ENCODE measurements at regions not wholly inside any gene's neighbourhood (a gene's known extent, or its start where the extent isn't known, plus 50 kb on each side); places are given as distances from the start of the nearest gene placed in this dataset.

DNA sequence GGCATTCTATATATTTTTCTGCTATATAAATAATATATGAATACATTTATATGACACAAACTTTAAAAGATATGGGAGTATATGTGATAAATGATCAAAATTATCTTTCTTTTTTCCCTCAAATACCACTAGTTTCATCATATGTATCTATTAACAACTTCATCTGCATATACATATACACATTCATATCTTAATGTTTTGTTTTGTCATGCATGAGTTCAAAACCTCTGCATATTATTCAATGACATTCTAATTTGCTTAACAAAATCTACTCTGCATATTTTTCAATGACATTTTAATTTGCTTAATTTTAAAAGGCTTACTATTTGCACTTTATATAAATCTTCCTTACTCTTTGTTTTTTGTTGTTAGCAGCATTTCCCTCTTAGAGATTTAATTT lies 276.2 kb downstream of the PIK3C3 start:
- Histone ChIP-seq H3K9me3 (peaks cover 2% of the 10 kb centered on the region), H3K4me1 (ENCODE audit: control insufficient read depth in 1 of 2, extremely low read depth in 1 of 2, insufficient read depth in 2 of 2, low read length in 2 of 2) (no peaks in the 10 kb centered on the region), H3K27ac (ENCODE audit: low read length) (no peak overlapping the region), H3K4me3 (ENCODE audit: control insufficient read depth in 1 of 2, extremely low read depth in 1 of 2, low read length in 1 of 2) (no peak overlapping the region), H3K27me3 (replicated peaks in 1 of 2; ENCODE audit: control insufficient read depth in 2 of 2, extremely low read depth in 1 of 2, insufficient read depth in 2 of 2, low read length in 1 of 2) (no peaks in the 10 kb centered on the region), H3K36me3 (ENCODE audit: control insufficient read depth in 2 of 2, extremely low read depth in 1 of 2, insufficient read depth in 1 of 2, low read length in 1 of 2) (no peaks in the 10 kb centered on the region)
- Mint-ChIP-seq H3K9me3 (peaks cover 0 to 3% (median 0%) of the 10 kb centered on the region in 3 donors), H3K4me1 (no peaks in the 10 kb centered on the region), H3K27me3 (no peaks in the 10 kb centered on the region), H3K4me3 (no peak overlapping the region), H3K27ac (no peak overlapping the region), H3K36me3 (peaks cover 3% of the 10 kb centered on the region)
- ATAC-seq (replicated peaks in 1 of 4) (no peak), DNase-seq (no peak)
- ChIA-PET CTCF (no interaction called here), POLR2A (no interaction called here)

DNA sequence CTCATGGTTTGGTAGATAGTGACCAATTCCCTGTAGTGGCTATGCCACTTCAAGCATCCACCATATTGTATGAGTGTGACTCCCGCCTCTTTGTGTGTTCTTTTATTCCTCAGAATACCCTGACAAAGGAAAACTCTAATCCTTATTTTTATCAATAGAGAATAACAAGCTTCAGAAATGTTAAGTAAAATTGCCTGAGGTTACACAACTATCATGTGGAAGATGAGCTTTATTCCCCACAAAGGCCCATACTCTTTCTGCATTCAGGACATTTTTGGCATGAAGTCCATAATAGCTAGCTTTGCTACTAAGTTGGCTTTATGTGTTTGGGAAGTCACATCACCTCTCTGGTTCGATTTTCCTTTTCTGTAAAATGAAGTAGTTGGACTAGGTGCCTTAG lies 276.8 kb downstream of the PIK3C3 start:
- POLR2A ChIA-PET, result no interaction called here
- Histone ChIP-seq H3K4me1 (ENCODE audit: control insufficient read depth in 1 of 2, extremely low read depth in 1 of 2, insufficient read depth in 2 of 2, low read length in 2 of 2) (no peaks in the 10 kb centered on the region), H3K36me3 (ENCODE audit: control insufficient read depth in 2 of 2, extremely low read depth in 1 of 2, insufficient read depth in 1 of 2, low read length in 1 of 2) (no peaks in the 10 kb centered on the region), H3K27ac (ENCODE audit: low read length) (no peak overlapping the region), H3K27me3 (replicated peaks in 1 of 2; ENCODE audit: control insufficient read depth in 2 of 2, extremely low read depth in 1 of 2, insufficient read depth in 2 of 2, low read length in 1 of 2) (no peaks in the 10 kb centered on the region), H3K9me3 (peaks cover 2% of the 10 kb centered on the region), H3K4me3 (ENCODE audit: control insufficient read depth in 1 of 2, extremely low read depth in 1 of 2, low read length in 1 of 2) (no peak overlapping the region)
- CTCF ChIA-PET, result no interaction called here
- Mint-ChIP-seq H3K4me1 (no peaks in the 10 kb centered on the region), H3K27ac (no peak overlapping the region), H3K36me3 (no peaks in the 10 kb centered on the region), H3K9me3 (peaks cover 0 to 3% (median 0%) of the 10 kb centered on the region in 3 donors), H3K4me3 (no peak overlapping the region), H3K27me3 (no peaks in the 10 kb centered on the region)
- 20% methylated on average over 1 of the region's 2 CpGs for WGBS (ENCODE audit: insufficient coverage)
- ATAC-seq (replicated peaks in 1 of 4), result no peak
- no peak for DNase-seq

DNA sequence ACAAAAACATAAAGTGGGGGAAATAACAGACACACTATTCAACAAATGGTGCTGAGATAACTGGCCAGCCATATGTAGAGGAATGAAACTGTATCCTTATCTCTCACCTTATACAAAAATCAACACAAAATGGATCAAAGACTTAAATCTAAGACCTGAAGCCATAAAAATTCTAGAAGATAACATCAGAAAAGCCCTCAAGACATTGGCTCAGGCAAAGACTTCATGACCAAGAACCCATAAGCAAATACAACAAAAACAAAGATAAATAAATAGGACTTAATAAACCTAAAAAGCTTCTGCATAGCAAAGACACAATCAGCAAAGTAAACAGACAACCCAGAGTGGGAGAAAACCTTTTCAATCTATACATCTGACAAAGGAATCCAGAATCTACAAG lies 278.9 kb downstream of the PIK3C3 start:
- Mint-ChIP-seq H3K9me3 (peaks cover 3 to 11% (median 4%) of the 10 kb centered on the region in 3 donors), H3K4me3 (no peak overlapping the region), H3K4me1 (no peaks in the 10 kb centered on the region), H3K27ac (no peak overlapping the region), H3K27me3 (no peaks in the 10 kb centered on the region), H3K36me3 (no peaks in the 10 kb centered on the region)
- H3K4me3 ChIP-seq (ENCODE audit: control insufficient read depth in 1 of 2, extremely low read depth in 1 of 2, low read length in 1 of 2), result no peak overlapping the region
- no peaks in the 10 kb centered on the region for H3K36me3 ChIP-seq (ENCODE audit: control insufficient read depth in 2 of 2, extremely low read depth in 1 of 2, insufficient read depth in 1 of 2, low read length in 1 of 2)
- peaks cover 2% of the 10 kb centered on the region for H3K9me3 ChIP-seq
- H3K27me3 ChIP-seq (replicated peaks in 1 of 2; ENCODE audit: control insufficient read depth in 2 of 2, extremely low read depth in 1 of 2, insufficient read depth in 2 of 2, low read length in 1 of 2), result no peaks in the 10 kb centered on the region
- POLR2A ChIA-PET, result no interaction called here
- H3K4me1 ChIP-seq (ENCODE audit: control insufficient read depth in 1 of 2, extremely low read depth in 1 of 2, insufficient read depth in 2 of 2, low read length in 2 of 2), result no peaks in the 10 kb centered on the region
- no peak overlapping the region for H3K27ac ChIP-seq (ENCODE audit: low read length)
- DNase-seq, result no peak
- CTCF ChIA-PET, result no interaction called here
- no peak for ATAC-seq (replicated peaks in 1 of 4)

DNA sequence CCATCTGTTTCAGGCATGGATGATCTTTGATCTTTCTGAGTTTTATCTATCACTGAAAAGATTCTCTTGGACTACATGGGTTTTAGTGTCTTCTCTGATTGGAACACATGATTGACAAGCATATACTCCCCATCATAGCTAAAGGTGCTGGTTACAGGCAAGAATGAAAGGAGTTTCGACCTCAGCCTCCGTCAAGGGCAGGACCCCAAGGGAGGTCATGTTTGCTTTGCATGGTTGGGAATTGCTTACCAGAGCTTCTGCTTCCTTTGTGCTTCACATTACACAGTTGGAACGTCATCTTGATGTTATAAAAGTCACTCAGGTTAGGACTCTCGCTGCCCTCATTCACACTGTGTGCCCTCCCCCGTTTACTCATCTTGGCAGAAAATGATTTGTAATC lies 287.7 kb downstream of the PIK3C3 start:
- ATAC-seq (replicated peaks in 1 of 4) (no peak), DNase-seq (no peak)
- ChIA-PET POLR2A (no interaction called here), CTCF (no interaction called here)
- H3K27ac Mint-ChIP-seq, result no peak overlapping the region
- Histone ChIP-seq H3K4me3 (ENCODE audit: control insufficient read depth in 1 of 2, extremely low read depth in 1 of 2, low read length in 1 of 2) (no peak overlapping the region), H3K4me1 (ENCODE audit: control insufficient read depth in 1 of 2, extremely low read depth in 1 of 2, insufficient read depth in 2 of 2, low read length in 2 of 2) (no peaks in the 10 kb centered on the region), H3K27me3 (replicated peaks in 1 of 2; ENCODE audit: control insufficient read depth in 2 of 2, extremely low read depth in 1 of 2, insufficient read depth in 2 of 2, low read length in 1 of 2) (no peaks in the 10 kb centered on the region), H3K9me3 (no peaks in the 10 kb centered on the region), H3K36me3 (ENCODE audit: control insufficient read depth in 2 of 2, extremely low read depth in 1 of 2, insufficient read depth in 1 of 2, low read length in 1 of 2) (no peaks in the 10 kb centered on the region), H3K27ac (ENCODE audit: low read length) (no peak overlapping the region)
- 83% methylated on average over 3 of the region's 5 CpGs for WGBS (ENCODE audit: insufficient coverage)
- H3K9me3 Mint-ChIP-seq, result peaks cover 6 to 8% (median 7%) of the 10 kb centered on the region in 3 donors
- H3K4me3 Mint-ChIP-seq, result no peak overlapping the region
- no peaks in the 10 kb centered on the region for H3K36me3 Mint-ChIP-seq
- H3K4me1 Mint-ChIP-seq, result no peaks in the 10 kb centered on the region
- H3K27me3 Mint-ChIP-seq, result no peaks in the 10 kb centered on the region

DNA sequence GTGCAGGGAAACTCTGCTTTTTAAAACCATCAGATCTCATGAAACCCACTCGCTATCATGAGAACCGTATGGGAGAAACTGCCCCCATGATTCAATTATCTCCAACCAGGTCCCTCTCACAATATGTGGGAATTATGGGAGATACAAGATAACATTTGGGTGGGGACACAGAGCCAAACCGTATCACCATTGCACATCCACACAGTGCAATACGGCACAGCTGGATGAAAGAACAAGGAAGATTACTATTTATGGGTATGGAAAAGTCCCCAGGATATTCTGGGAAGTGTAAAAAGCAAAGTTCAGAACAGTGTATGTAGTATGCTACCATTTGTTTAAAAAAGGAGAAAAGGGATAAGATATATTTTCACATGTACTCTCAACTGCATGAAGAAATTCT lies 290.1 kb downstream of the PIK3C3 start:
- ATAC-seq (replicated peaks in 1 of 4), result no peak
- no peaks in the 10 kb centered on the region for H3K36me3 ChIP-seq (ENCODE audit: control insufficient read depth in 2 of 2, extremely low read depth in 1 of 2, insufficient read depth in 1 of 2, low read length in 1 of 2)
- Mint-ChIP-seq H3K36me3 (no peaks in the 10 kb centered on the region), H3K9me3 (no peaks in the 10 kb centered on the region), H3K4me1 (no peaks in the 10 kb centered on the region), H3K27ac (no peak overlapping the region), H3K27me3 (no peaks in the 10 kb centered on the region), H3K4me3 (no peak overlapping the region)
- no peaks in the 10 kb centered on the region for H3K27me3 ChIP-seq (replicated peaks in 1 of 2; ENCODE audit: control insufficient read depth in 2 of 2, extremely low read depth in 1 of 2, insufficient read depth in 2 of 2, low read length in 1 of 2)
- H3K9me3 ChIP-seq, result no peaks in the 10 kb centered on the region
- no peak overlapping the region for H3K27ac ChIP-seq (ENCODE audit: low read length)
- POLR2A ChIA-PET, result no interaction called here
- no peak overlapping the region for H3K4me3 ChIP-seq (ENCODE audit: control insufficient read depth in 1 of 2, extremely low read depth in 1 of 2, low read length in 1 of 2)
- H3K4me1 ChIP-seq (ENCODE audit: control insufficient read depth in 1 of 2, extremely low read depth in 1 of 2, insufficient read depth in 2 of 2, low read length in 2 of 2), result no peaks in the 10 kb centered on the region
- no peak for DNase-seq
- CTCF ChIA-PET, result interaction anchor here in 1 of 2 donors (0.6 kb wide), 1 partner anchor 37 kb away, joined by 4 read pairs; no protein-coding TSS in a partner anchor
- WGBS (ENCODE audit: insufficient coverage), result no CpG with 5 or more reads among the region's 4 CpGs

DNA sequence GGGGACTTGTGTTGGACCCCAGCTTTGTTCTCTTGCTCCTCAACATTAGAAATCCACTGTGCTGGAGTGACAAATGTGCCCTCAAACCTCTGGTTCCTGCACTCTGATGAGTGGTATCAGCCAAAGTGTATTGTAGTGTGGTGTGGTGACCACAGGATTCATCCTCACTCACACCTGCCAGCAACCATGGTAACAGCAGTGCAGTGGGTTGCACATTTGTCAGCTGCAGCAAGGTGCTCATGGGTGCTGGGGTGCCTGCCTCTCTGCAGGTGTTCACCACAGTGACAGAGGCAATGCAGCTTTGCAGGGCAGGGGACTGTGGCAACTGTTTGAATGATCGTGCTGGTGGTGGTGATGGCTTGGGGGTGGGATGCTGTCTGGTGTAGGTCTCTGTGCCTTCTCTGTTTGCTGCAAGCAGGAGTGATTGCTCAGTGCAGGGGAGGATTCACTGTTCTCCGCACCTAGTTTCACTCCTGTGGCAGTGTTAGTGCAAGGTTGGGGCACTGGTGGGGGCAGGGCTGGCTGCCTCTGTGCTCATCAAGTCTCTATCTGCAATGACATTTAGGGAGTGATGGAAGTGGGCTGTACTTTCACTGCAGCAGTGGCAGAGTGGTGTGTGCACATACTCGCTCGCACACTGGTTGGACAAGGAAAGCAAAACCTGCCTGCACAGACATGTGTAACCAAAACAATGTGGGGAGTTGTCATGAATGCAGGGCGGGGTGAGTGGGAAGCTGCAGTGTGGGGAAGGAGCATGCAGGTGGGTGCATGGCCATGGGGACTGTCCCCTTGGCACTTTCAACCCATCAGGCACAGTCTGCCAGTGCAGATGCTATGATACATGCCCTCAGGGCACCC lies 301.1 kb downstream of the PIK3C3 start:
- no peak overlapping the region for H3K27ac ChIP-seq (ENCODE audit: low read length)
- H3K36me3 ChIP-seq (ENCODE audit: control insufficient read depth in 2 of 2, extremely low read depth in 1 of 2, insufficient read depth in 1 of 2, low read length in 1 of 2), result no peaks in the 10 kb centered on the region
- no peak for DNase-seq
- H3K36me3 Mint-ChIP-seq, result no peaks in the 10 kb centered on the region
- no peaks in the 10 kb centered on the region for H3K9me3 ChIP-seq
- ATAC-seq (replicated peaks in 1 of 4), result no peak
- no peaks in the 10 kb centered on the region for H3K4me1 Mint-ChIP-seq
- ChIA-PET CTCF (no interaction called here), POLR2A (no interaction called here)
- 87% methylated on average over 4 of the region's 5 CpGs for WGBS (ENCODE audit: insufficient coverage)
- peaks cover 0 to 6% of the 10 kb centered on the region in 2 experiments for H3K27me3 ChIP-seq (replicated peaks in 1 of 2; ENCODE audit: control insufficient read depth in 2 of 2, extremely low read depth in 1 of 2, insufficient read depth in 2 of 2, low read length in 1 of 2)
- no peak overlapping the region for H3K4me3 ChIP-seq (ENCODE audit: control insufficient read depth in 1 of 2, extremely low read depth in 1 of 2, low read length in 1 of 2)
- no peak overlapping the region for H3K27ac Mint-ChIP-seq
- H3K9me3 Mint-ChIP-seq, result peaks cover 2 to 9% (median 3%) of the 10 kb centered on the region in 3 donors
- H3K4me1 ChIP-seq (ENCODE audit: control insufficient read depth in 1 of 2, extremely low read depth in 1 of 2, insufficient read depth in 2 of 2, low read length in 2 of 2), result no peaks in the 10 kb centered on the region
- H3K4me3 Mint-ChIP-seq, result no peak overlapping the region
- H3K27me3 Mint-ChIP-seq, result peaks cover 0 to 3% of the 10 kb centered on the region in 2 donors

All from T-cell (primary cell).